ENCODE measurements at regions not wholly inside any gene's neighbourhood (a gene's known extent, or its start where the extent isn't known, plus 50 kb on each side); places are given as distances from the start of the nearest gene placed in this dataset.

- 46 to 58% (median 50%) methylated on average over 2 of the region's 2 CpGs for WGBS, 3 donors
- H3K27ac ChIP-seq (ENCODE audit: low read depth, low read length), result no peak overlapping the region
Observed at GRCh38 chr18:45467945-45468344, 147.3 kb upstream of the SLC14A2 start.

- 86 to 93% (median 92%) methylated on average over 3 of the region's 3 CpGs for WGBS, 3 donors
Observed at GRCh38 chr18:45478889-45479288, 136.4 kb upstream of the SLC14A2 start.

DNA sequence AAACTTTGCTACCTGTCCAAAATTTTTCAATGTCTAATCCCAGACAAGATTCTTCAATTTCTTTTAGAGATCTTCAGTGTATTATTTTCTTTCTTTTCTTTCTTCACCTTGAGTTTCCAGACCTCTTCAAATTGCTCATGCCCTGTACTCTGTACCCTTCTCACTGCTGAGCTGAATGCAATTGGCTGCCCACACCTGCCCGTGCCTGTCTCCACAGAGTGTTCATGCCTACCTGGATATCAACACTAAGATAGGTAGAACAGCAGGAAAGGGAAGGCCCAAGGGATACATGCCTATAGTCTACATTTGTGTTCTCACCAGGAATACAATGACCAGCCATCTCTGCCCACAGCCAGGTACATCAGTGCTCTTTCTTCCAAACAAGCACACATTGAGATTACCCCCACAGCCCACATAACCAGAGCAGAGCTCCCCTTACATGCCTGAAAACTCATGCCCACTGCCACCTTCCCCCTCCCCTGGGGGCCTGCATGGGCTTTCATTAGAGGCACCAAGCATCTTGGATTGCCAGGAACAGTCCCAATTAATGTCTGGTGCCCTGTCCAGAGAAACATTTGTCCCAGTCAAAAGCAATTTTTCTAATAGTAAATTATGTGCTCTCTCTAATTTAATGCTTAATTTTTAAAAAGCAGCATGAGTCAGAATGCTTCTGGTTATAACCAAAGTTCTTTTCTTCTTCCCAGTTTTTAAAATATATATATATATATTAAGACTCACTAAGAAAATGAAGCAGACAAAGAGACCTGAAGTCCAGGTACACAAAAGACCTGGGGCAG is 134.9 kb upstream of the SLC14A2 start:
- 74 to 98% (median 94%) methylated on average over 1 of the region's 1 CpG for WGBS, 3 donors
- H3K27ac ChIP-seq (ENCODE audit: low read depth, low read length), result no peak overlapping the region

More at GRCh38 chr18:45478889-45479288, 136.4 kb upstream of the SLC14A2 start:
- no peak overlapping the region for H3K27ac ChIP-seq (ENCODE audit: low read depth, low read length)

DNA sequence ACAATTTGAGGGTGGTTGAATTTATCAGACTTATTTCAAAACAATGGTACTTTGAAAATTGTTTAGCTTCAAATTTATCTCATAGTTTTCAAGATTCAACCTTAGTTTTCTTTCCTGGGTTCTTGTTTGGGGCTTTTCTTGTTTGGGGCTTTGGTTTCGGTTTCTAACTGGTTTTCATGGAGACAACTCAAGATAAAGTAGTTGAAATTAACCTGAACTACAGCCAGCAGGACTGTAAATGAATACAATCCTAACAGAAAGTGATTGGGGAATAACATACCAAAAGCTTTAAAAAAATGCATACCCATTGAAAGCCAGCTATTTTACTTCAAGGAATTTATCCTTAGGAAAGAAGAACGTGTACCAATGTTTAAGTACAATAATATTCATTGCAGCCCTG is 133.5 kb upstream of the SLC14A2 start:
- no peak overlapping the region for H3K27ac ChIP-seq (ENCODE audit: low read depth, low read length)
- WGBS, 3 donors, result 31 to 44% (median 40%) methylated on average over 2 of the region's 2 CpGs

DNA sequence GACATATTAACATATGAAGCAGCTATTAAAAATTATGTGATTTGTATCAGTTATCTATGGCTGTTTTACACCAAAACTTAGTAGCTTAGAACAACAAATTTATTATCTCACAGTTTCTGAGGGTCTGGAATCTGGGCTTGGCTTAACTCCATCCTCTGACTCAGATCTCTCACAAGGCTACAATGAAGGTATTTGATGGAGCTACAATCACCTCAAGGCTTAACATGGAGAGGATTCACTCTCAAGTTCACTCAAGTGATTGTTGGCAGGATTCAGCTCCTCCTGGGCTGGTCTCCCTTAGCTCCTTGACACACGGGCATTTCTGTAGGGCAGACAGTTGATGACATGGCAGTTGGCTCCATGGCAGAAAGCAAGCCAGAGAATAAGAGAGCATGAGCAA is 133.0 kb upstream of the SLC14A2 start:
- 32 to 66% (median 62%) methylated on average over 1 of the region's 1 CpG for WGBS, 3 donors
- no peak overlapping the region for H3K27ac ChIP-seq (ENCODE audit: low read depth, low read length)

DNA sequence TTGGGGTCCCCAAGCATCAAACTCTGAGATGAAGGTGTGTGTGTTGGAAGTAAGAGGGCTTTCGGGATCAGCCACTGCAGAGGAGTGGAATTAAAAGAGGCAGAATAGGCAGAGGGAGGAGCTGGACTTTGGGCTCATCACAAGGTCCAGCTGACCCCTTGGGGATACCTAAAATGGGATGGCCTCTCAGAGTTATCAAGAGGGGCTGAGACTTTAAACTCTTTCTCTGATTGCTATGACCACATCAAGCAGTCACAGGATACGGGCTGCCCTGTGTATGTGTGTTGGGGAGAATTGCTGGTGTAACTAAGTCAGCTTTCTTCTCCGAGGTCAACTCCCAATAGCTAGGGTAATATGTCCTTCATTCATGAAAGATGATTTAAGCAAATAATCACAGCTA is 127.7 kb upstream of the SLC14A2 start:
- H3K27ac ChIP-seq (ENCODE audit: low read depth, low read length), result no peak overlapping the region
- 85 to 90% (median 87%) methylated on average over 3 of the region's 3 CpGs for WGBS, 3 donors

GRCh38 chr18:45488645-45489044 is 126.6 kb upstream of the SLC14A2 start:
- 40 to 55% (median 54%) methylated on average over 3 of the region's 3 CpGs for WGBS, 3 donors
- no peak overlapping the region for H3K27ac ChIP-seq (ENCODE audit: low read depth, low read length)

DNA sequence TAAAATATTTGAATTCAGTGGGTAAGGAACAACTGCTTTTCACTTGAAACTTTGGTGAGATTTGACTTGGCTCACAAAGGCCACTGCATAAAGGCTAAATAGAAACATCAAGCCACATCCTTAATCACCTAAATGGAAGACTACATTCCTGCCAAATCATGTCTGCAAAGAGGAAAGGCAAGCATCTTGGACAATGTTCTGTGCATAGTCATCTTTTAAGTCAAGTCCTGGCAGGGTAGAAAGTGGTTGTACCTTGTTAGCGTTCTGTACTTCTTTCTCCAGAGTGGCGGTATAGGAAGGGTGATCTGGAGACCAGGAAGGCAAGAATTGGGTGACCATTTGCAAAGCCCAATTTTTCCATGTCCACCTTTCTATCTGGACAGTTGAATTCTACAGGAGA is 121.4 kb upstream of the SLC14A2 start:
- WGBS, 3 donors, result 94 to 98% (median 96%) methylated on average over 2 of the region's 2 CpGs

DNA sequence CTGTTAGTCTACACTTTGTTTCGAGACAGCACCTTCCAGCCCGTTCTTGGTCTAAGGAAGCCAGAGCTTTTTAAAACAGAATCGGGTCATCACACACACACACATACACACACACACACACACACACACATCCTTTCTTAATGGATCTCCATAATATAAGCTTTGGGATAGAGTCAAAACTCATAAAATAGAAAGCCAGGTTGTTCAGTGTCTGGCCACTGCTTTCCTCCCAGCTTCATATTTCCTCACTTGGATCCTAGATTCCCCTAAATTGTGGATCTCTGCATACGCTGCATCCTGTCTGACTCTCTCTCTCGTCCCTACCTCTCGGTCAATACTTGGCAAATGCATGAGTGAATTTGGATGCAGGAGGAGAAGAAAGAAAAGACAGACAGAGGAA is 120.5 kb upstream of the SLC14A2 start:
- H3K27ac ChIP-seq (ENCODE audit: low read depth, low read length), result no peak overlapping the region
- 89 to 94% (median 94%) methylated on average over 6 of the region's 6 CpGs for WGBS, 3 donors

More for the DNA sequence above, 121.4 kb upstream of the SLC14A2 start:
- H3K27ac ChIP-seq (ENCODE audit: low read depth, low read length), result no peak overlapping the region

GRCh38 chr18:45496741-45497140 is 118.5 kb upstream of the SLC14A2 start:
- 91 to 100% (median 97%) methylated on average over 1 of the region's 1 CpG for WGBS, 3 donors
- H3K27ac ChIP-seq (ENCODE audit: low read depth, low read length), result no peak overlapping the region

- H3K27ac ChIP-seq (ENCODE audit: low read depth, low read length), result no peak overlapping the region
- 85 to 95% (median 95%) methylated on average over 5 of the region's 5 CpGs for WGBS, 3 donors
Observed at GRCh38 chr18:45497595-45498286, 117.5 kb upstream of the SLC14A2 start.

- 40 to 77% (median 63%) methylated on average over 4 of the region's 4 CpGs for WGBS, 3 donors
- H3K27ac ChIP-seq (ENCODE audit: low read depth, low read length), result no peak overlapping the region
Observed at GRCh38 chr18:45498287-45498658, 117.0 kb upstream of the SLC14A2 start.

GRCh38 chr18:45503990-45504389 is 111.3 kb upstream of the SLC14A2 start:
- H3K27ac ChIP-seq (ENCODE audit: low read depth, low read length), result no peak overlapping the region
- WGBS, 3 donors, result 27 to 55% (median 31%) methylated on average over 3 of the region's 3 CpGs

GRCh38 chr18:45505497-45506206 is 109.6 kb upstream of the SLC14A2 start:
- no peak overlapping the region for H3K27ac ChIP-seq (ENCODE audit: low read depth, low read length)
- WGBS, 3 donors, result 71 to 88% (median 78%) methylated on average over 12 of the region's 12 CpGs

- WGBS, 3 donors, result 87 to 97% (median 91%) methylated on average over 4 of the region's 4 CpGs
- H3K27ac ChIP-seq (ENCODE audit: low read depth, low read length), result no peak overlapping the region
Observed at GRCh38 chr18:45506951-45507350, 108.3 kb upstream of the SLC14A2 start.

GRCh38 chr18:45509535-45509934 is 105.7 kb upstream of the SLC14A2 start:
- 68 to 78% (median 72%) methylated on average over 4 of the region's 4 CpGs for WGBS, 3 donors

GRCh38 chr18:45510656-45511055 is 104.6 kb upstream of the SLC14A2 start:
- whole genome bisulfite sequencing, 3 donors, result 60 to 97% (median 94%) methylated on average over 3 of the region's 3 CpGs

More at GRCh38 chr18:45509535-45509934, 105.7 kb upstream of the SLC14A2 start:
- no peak overlapping the region for H3K27ac ChIP-seq (ENCODE audit: low read depth, low read length)

GRCh38 chr18:45512363-45512953 is 102.8 kb upstream of the SLC14A2 start:
- no peak overlapping the region for H3K27ac ChIP-seq (ENCODE audit: low read depth, low read length)
- 57 to 76% (median 73%) methylated on average over 5 of the region's 5 CpGs for whole genome bisulfite sequencing, 3 donors

More at GRCh38 chr18:45510656-45511055, 104.6 kb upstream of the SLC14A2 start:
- no peak overlapping the region for H3K27ac ChIP-seq (ENCODE audit: low read depth, low read length)
